Activated CD8-positive, alpha-beta T cell treated with anti-CD3 and anti-CD28 coated beads for 36 hours (primary cell): ENCODE measurements at regions not wholly inside any gene's neighbourhood (a gene's known extent, or its start where the extent isn't known, plus 50 kb on each side); places are given as distances from the start of the nearest gene placed in this dataset.
"Not testable (repeated sequence)": the region's sequence is repeated elsewhere in the genome, so short reads cannot be mapped to it uniquely, and the experiment has no call there.

Experiments used
- ATAC-seq: fragments of 200-7000 bp; cut with Tn5 transposase; one replicate; pipeline ENCODE4 v1.10.0; 2021; ENCODE audit warnings: mild to moderate bottlenecking, moderate library complexity
- CTCF ChIA-PET: fragments of 350-600 bp; sonication (Branson Sonifier 250); formaldehyde crosslinking; loops from one replicate; lab custom pipeline; 2021; ENCODE audit warnings: antibody characterized with exemption; lab: Charles Lee
- POLR2A ChIA-PET: fragments of 350-600 bp; sonication (Branson Sonifier 250); formaldehyde crosslinking; loops from one replicate; lab custom pipeline; 2021; ENCODE audit warnings: antibody characterized with exemption; lab: Charles Lee
- DNase-seq: peaks from one replicate; pipeline ENCODE4 v3.0.0-alpha.2; 2020
- H3K27ac Mint-ChIP-seq: one replicate; pipeline ENCODE4 v1.8.0; 2021; ENCODE audit warnings: mild to moderate bottlenecking, mixed read lengths
- H3K27me3 Mint-ChIP-seq: one replicate; pipeline ENCODE4 v1.8.0; 2021; ENCODE audit warnings: mixed read lengths
- H3K36me3 Mint-ChIP-seq: one replicate; pipeline ENCODE4 v1.8.0; 2021; ENCODE audit warnings: low read depth, mixed read lengths
- H3K4me1 Mint-ChIP-seq: one replicate; pipeline ENCODE4 v1.8.0; 2021; ENCODE audit warnings: low read depth, mixed read lengths
- H3K4me3 Mint-ChIP-seq: one replicate; pipeline ENCODE4 v1.8.0; 2021; ENCODE audit warnings: mild to moderate bottlenecking, moderate library complexity, mixed read lengths
- H3K9me3 Mint-ChIP-seq: one replicate; pipeline ENCODE4 v1.8.0; 2021; ENCODE audit warnings: mixed read lengths
- CTCF ChIP-seq: fragments of 200-600 bp; IDR thresholded peaks from one replicate; pipeline ENCODE4 v1.8.0; 2022; ENCODE audit warnings: antibody characterized with exemption, mild to moderate bottlenecking
- intact Hi-C: fragments of 100-400 bp; cut with micrococcal nuclease; formaldehyde crosslinking; loops from one replicate; pipeline ENCODE4 v1.10.0; 2022

- peaks cover 4% of the 10 kb centered on the region for H3K9me3 Mint-ChIP-seq
- ChIA-PET POLR2A (no interaction called here), CTCF (no interaction called here)
- no peak overlapping the region for H3K27ac Mint-ChIP-seq
- no peaks in the 10 kb centered on the region for H3K36me3 Mint-ChIP-seq
- no peaks in the 10 kb centered on the region for H3K4me1 Mint-ChIP-seq
- no peak for DNase-seq
- intact Hi-C loops = no loop called here
- ATAC-seq = no peak
- no peaks in the 10 kb centered on the region for H3K27me3 Mint-ChIP-seq
- TF ChIP-seq CTCF = no peak
- no peak overlapping the region for H3K4me3 Mint-ChIP-seq
These were observed 255.2 kb downstream of the CDH7 start for GRCh38 chr18:66005831-66006588.

- CTCF ChIA-PET, H3K27me3 Mint-ChIP-seq, H3K9me3 Mint-ChIP-seq, H3K27ac Mint-ChIP-seq, H3K4me3 Mint-ChIP-seq, intact Hi-C loops, POLR2A ChIA-PET, H3K36me3 Mint-ChIP-seq, DNase-seq, H3K4me1 Mint-ChIP-seq, ATAC-seq: not testable (repeated sequence)
These were observed 248.3 kb downstream of the CDH7 start for GRCh38 chr18:65998971-65999700.

- no peaks in the 10 kb centered on the region for H3K27me3 Mint-ChIP-seq
- no peak overlapping the region for H3K27ac Mint-ChIP-seq
- peaks cover 6% of the 10 kb centered on the region for H3K9me3 Mint-ChIP-seq
- H3K4me3 Mint-ChIP-seq = no peak overlapping the region
- no peaks in the 10 kb centered on the region for H3K36me3 Mint-ChIP-seq
- intact Hi-C loops = no loop called here
- ATAC-seq (no peak), DNase-seq (no peak)
- ChIA-PET CTCF (no interaction called here), POLR2A (no interaction called here)
- H3K4me1 Mint-ChIP-seq = no peaks in the 10 kb centered on the region
- no peak for TF ChIP-seq CTCF
These were observed 244.4 kb downstream of the CDH7 start for GRCh38 chr18:65995206-65995605.

DNA sequence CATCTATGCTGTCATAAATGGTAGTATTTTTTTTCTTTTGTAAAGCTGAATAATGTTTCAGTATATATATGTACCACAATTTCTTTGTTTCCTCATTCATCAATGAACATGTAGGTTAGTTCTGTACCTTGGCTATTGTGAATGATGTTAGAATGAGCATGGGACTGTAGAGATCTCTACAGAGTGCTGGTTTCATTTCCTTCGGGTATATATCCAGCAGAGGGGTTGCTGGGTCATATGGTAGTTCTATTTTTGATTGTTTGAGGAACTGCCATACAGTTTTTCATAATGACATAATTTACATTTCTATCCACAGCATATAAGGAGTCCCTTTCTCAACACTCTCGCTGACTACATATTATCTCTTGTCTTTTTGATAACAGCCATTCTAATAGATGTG is 243.5 kb downstream of the CDH7 start:
- no peaks in the 10 kb centered on the region for H3K4me1 Mint-ChIP-seq
- DNase-seq = no peak
- peaks cover 6% of the 10 kb centered on the region for H3K9me3 Mint-ChIP-seq
- intact Hi-C loops = no loop called here
- POLR2A ChIA-PET = no interaction called here
- CTCF ChIA-PET = no interaction called here
- no peaks in the 10 kb centered on the region for H3K27me3 Mint-ChIP-seq
- TF ChIP-seq CTCF = no peak
- H3K27ac Mint-ChIP-seq = no peak overlapping the region
- H3K36me3 Mint-ChIP-seq = no peaks in the 10 kb centered on the region
- no peak for ATAC-seq
- no peak overlapping the region for H3K4me3 Mint-ChIP-seq

- intact Hi-C loops = no loop called here
- no peak for DNase-seq
- H3K36me3 Mint-ChIP-seq = no peaks in the 10 kb centered on the region
- ChIA-PET POLR2A (no interaction called here), CTCF (interaction anchor here (1.2 kb wide), 1 partner anchor 17 kb away, joined by 3 read pairs; no protein-coding TSS in a partner anchor)
- H3K27ac Mint-ChIP-seq = no peak overlapping the region
- no peak overlapping the region for H3K4me3 Mint-ChIP-seq
- H3K4me1 Mint-ChIP-seq = no peaks in the 10 kb centered on the region
- H3K27me3 Mint-ChIP-seq = no peaks in the 10 kb centered on the region
- ATAC-seq = no peak
- TF ChIP-seq CTCF = no peak
- peaks cover 3% of the 10 kb centered on the region for H3K9me3 Mint-ChIP-seq
These were observed 240.3 kb downstream of the CDH7 start for GRCh38 chr18:65990944-65991708.
